AG04450 (cell line): ENCODE measurements at regions not wholly inside any gene's neighbourhood (a gene's known extent, or its start where the extent isn't known, plus 50 kb on each side); places are given as distances from the start of the nearest gene placed in this dataset.

ENCODE experiments used
- CTCF ChIA-PET: fragments of 300-600, 350-600 bp; formaldehyde crosslinking; extraction: SDS; loops from one replicate; lab custom pipeline; 2022; ENCODE audit warnings: antibody characterized with exemption, inconsistent platforms; lab: Charles Lee
- POLR2A ChIA-PET: fragments of 350-600 bp; formaldehyde crosslinking; extraction: SDS; loops from one replicate; lab custom pipeline; 2021; ENCODE audit warnings: antibody characterized with exemption, inconsistent platforms; lab: Yijun Ruan, JAX
- DNase-seq: peaks from one replicate; pipeline ENCODE4 v3.0.0-alpha.2; 2011; ENCODE audit warnings: low read depth, low spot score
- H3K27ac ChIP-seq: one replicate; pipeline ENCODE4 v1.5.1; 2012; ENCODE audit warnings: low read depth, low read length, control low read depth
- H3K27me3 ChIP-seq: one replicate; pipeline ENCODE4 v1.6.0; 2012; ENCODE audit warnings: low read length; ENCODE audit not compliant: control insufficient read depth, insufficient read depth
- H3K4me3 ChIP-seq: 2 replicates; pipeline ENCODE4 v1.5.1; 2011; ENCODE audit warnings: mild to moderate bottlenecking, low read depth, low read length, control low read depth
- H3K9me3 ChIP-seq: 2 replicates; pipeline ENCODE4 v1.5.1; 2012; ENCODE audit warnings: low read length; ENCODE audit not compliant: control insufficient read depth, insufficient read depth
- TF ChIP-seq, protein P1 (sequence below): IDR thresholded peaks from 2 replicates; pipeline ENCODE4 v1.5.1; 2011; ENCODE audit warnings: low read depth, low read length, control low read depth, inconsistent platforms

DNA sequence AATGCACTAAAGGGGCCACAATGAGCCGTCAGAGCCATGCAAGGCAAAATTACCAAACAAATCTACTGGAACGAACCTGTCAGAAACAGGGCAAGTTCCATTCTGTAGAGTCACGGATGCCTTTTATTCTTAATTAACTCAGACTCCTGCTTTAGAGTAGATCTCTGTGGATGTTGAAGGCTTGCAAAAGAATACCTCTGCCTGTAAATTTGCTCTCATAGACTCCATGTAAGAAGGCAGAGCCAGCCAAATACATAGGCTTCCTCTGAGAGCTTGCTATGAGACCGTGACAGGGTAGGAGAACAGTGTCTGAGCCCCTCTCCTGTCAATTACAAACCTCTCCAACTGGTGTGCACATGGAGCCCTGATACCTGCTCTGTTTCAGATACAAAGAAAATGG lies 787.9 kb upstream of the POM121L12 start:
- POLR2A ChIA-PET = no interaction called here
- Histone ChIP-seq H3K27ac (no peak overlapping the region), H3K9me3 (peaks cover 16% of the 10 kb centered on the region), H3K27me3 (no peaks in the 10 kb centered on the region), H3K4me3 (no peak overlapping the region)
- TF ChIP-seq, protein P1, sequence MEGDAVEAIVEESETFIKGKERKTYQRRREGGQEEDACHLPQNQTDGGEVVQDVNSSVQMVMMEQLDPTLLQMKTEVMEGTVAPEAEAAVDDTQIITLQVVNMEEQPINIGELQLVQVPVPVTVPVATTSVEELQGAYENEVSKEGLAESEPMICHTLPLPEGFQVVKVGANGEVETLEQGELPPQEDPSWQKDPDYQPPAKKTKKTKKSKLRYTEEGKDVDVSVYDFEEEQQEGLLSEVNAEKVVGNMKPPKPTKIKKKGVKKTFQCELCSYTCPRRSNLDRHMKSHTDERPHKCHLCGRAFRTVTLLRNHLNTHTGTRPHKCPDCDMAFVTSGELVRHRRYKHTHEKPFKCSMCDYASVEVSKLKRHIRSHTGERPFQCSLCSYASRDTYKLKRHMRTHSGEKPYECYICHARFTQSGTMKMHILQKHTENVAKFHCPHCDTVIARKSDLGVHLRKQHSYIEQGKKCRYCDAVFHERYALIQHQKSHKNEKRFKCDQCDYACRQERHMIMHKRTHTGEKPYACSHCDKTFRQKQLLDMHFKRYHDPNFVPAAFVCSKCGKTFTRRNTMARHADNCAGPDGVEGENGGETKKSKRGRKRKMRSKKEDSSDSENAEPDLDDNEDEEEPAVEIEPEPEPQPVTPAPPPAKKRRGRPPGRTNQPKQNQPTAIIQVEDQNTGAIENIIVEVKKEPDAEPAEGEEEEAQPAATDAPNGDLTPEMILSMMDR = no peak
- DNase-seq = no peak
- CTCF ChIA-PET = no interaction called here

DNA sequence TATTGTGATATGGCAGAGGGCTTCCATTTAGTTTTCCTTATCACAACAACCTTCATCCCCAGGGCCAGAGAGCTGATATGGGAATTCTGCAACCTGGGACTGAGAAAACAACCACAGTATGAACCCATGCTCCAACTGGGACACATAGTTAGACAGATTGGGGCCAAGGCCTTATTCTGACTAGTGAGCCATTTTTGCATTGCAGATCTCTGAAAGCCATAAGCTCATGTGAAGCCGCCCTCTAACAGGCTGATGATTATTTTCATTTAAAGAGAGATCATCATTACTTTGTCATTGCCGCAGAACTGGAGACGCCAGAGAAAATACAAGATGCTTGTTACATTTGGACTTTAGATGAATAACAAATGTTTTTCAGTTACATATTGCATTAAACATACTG lies 791.7 kb upstream of the POM121L12 start:
- H3K27ac ChIP-seq = no peak overlapping the region
- no peak for DNase-seq
- no peak overlapping the region for H3K4me3 ChIP-seq
- ChIA-PET POLR2A (no interaction called here), CTCF (no interaction called here)
- H3K9me3 ChIP-seq = peaks cover 11% of the 10 kb centered on the region
- H3K27me3 ChIP-seq = no peaks in the 10 kb centered on the region
- TF ChIP-seq, protein P1 = no peak

DNA sequence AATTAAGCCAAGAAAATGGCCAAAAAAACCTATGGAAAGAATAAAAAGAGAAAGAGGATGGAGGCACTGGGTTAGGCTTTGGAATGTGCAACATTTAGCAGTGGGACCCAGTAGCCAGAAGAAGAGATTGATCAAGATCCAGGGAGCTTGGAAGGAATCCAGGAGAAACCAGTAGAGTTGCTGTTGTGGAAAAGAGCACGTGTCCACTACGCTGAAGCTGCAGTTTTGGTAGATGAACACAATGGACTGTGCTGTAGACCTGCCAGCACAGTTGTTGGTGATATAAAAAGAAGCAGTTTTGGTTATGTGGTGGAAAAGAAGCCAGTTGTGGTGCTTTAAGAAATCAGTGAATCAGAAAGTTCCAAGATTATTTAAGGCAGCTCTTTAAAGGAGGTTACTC lies 802.2 kb upstream of the POM121L12 start:
- no peak for DNase-seq
- ChIA-PET POLR2A (no interaction called here), CTCF (no interaction called here)
- TF ChIP-seq, protein P1 = no peak
- Histone ChIP-seq H3K27ac (no peak overlapping the region), H3K9me3 (peaks cover 5% of the 10 kb centered on the region), H3K4me3 (no peak overlapping the region), H3K27me3 (no peaks in the 10 kb centered on the region)

DNA sequence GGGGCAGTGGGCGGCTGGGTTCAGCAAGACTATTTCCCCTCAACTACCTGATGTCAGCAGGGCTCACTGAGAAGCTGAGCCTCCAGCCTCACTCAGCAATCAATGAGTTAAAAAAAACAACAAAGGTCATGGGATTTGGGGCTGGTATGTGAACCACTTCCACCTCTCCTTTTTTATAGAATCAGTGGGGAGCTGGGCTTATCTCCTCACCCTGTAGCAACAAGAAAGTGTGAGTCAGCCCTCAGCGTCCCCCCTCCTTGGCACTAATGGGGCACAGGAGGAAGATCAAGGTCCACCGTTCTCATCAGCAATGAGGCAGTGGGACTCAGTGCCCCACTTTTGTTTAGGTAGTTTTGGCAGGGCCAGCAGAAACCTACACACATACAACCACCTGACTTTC lies 823.5 kb upstream of the POM121L12 start:
- ChIA-PET CTCF (no interaction called here), POLR2A (no interaction called here)
- TF ChIP-seq, protein P1 = no peak
- Histone ChIP-seq H3K27ac (no peak overlapping the region), H3K9me3 (peaks cover 15% of the 10 kb centered on the region), H3K27me3 (no peaks in the 10 kb centered on the region), H3K4me3 (no peak overlapping the region)
- DNase-seq = no peak

DNA sequence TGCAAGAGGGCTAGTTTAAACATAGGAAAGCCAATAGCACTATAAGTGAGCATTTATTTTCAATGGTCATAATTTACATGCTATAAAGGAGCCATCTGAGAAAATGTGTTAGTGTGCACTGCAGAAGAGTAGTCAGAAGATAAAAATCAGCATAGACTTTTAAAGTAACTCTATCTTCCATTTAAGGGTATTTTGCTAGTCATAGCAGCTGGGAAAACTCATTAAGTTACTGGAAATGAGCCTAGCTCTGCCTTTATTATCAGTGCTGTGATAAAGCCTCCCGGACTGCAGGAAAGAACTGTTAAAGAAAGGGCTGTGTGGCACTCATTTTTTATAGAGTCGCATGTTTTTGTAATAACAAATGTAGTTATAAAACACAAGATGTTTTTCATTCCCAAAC lies 825.8 kb upstream of the POM121L12 start:
- TF ChIP-seq, protein P1 = no peak
- Histone ChIP-seq H3K27ac (no peak overlapping the region), H3K27me3 (no peaks in the 10 kb centered on the region), H3K9me3 (peaks cover 12% of the 10 kb centered on the region), H3K4me3 (no peak overlapping the region)
- CTCF ChIA-PET = no interaction called here
- POLR2A ChIA-PET = no interaction called here
- DNase-seq = no peak
